ENCODE measurements at regions not wholly inside any gene's neighbourhood (a gene's known extent, or its start where the extent isn't known, plus 50 kb on each side); places are given as distances from the start of the nearest gene placed in this dataset.
"Not testable (repeated sequence)": the region's sequence is repeated elsewhere in the genome, so short reads cannot be mapped to it uniquely, and the experiment has no call there.

- Histone ChIP-seq H3K4me3 (no peak overlapping the region), H3K9me3 (peaks cover 0 to 34% (median 0%) of the 10 kb centered on the region in 11 donors), H3K4me1 (no peaks in the 10 kb centered on the region), H3K27me3 (no peaks in the 10 kb centered on the region), H3K36me3 (no peaks in the 10 kb centered on the region), H3K27ac (no peak overlapping the region)
- intact Hi-C loops (cut with DNase I), result no loop called here
- WGBS, 2 donors, result 90 to 92% methylated on average over 11 of the region's 11 CpGs
- DNase-seq (no peak), ATAC-seq (no peak)
- TF ChIP-seq CTCF (IDR thresholded peaks at IDR 0.05), result no peak
Measured at GRCh38 chr13:84702174-84702573, 819.9 kb upstream of the SLITRK1 start.

- intact Hi-C loops (cut with DNase I), result not testable (repeated sequence)
Measured at GRCh38 chr13:84697591-84697990, 815.3 kb upstream of the SLITRK1 start.

GRCh38 chr13:84686973-84687372 lies 804.7 kb upstream of the SLITRK1 start:
- no peak for DNase-seq
- no peak for ATAC-seq
- Histone ChIP-seq H3K4me1 (peaks cover 0 to 17% (median 0%) of the 10 kb centered on the region in 9 donors), H3K4me3 (no peak overlapping the region), H3K27me3 (no peaks in the 10 kb centered on the region), H3K9me3 (peaks cover 0 to 3% (median 0%) of the 10 kb centered on the region in 11 donors), H3K27ac (no peak overlapping the region), H3K36me3 (no peaks in the 10 kb centered on the region)
- intact Hi-C loops (cut with DNase I), result no loop called here
- 87 to 92% methylated on average over 5 of the region's 5 CpGs for WGBS, 2 donors
- TF ChIP-seq CTCF (IDR thresholded peaks at IDR 0.05), result no peak

More at GRCh38 chr13:84697591-84697990, 815.3 kb upstream of the SLITRK1 start:
- 45 to 63% methylated on average over 1 of the region's 1 CpG for WGBS, 2 donors
- not testable (repeated sequence) for ATAC-seq, DNase-seq, H3K36me3 ChIP-seq, H3K27ac ChIP-seq, H3K27me3 ChIP-seq, H3K4me3 ChIP-seq, H3K4me1 ChIP-seq
- H3K9me3 ChIP-seq, result peaks cover 0 to 34% (median 0%) of the 10 kb centered on the region in 11 donors

- intact Hi-C loops (cut with DNase I), result no loop called here
Measured at GRCh38 chr13:84686458-84686857, 804.2 kb upstream of the SLITRK1 start.

More at GRCh38 chr13:84686458-84686857, 804.2 kb upstream of the SLITRK1 start:
- DNase-seq (no peak), ATAC-seq (no peak)
- peaks cover 0 to 17% (median 0%) of the 10 kb centered on the region in 9 donors for H3K4me1 ChIP-seq
- H3K4me3 ChIP-seq, result no peak overlapping the region
- no peaks in the 10 kb centered on the region for H3K27me3 ChIP-seq
- no peaks in the 10 kb centered on the region for H3K36me3 ChIP-seq
- TF ChIP-seq CTCF (IDR thresholded peaks at IDR 0.05), result no peak
- 72 to 75% methylated on average over 1 of the region's 1 CpG for WGBS, 2 donors
- H3K9me3 ChIP-seq, result peaks cover 0 to 3% (median 0%) of the 10 kb centered on the region in 11 donors
- H3K27ac ChIP-seq, result no peak overlapping the region
